Heart left ventricle (tissue), 13 donors: ENCODE measurements at regions not wholly inside any gene's neighbourhood (a gene's known extent, or its start where the extent isn't known, plus 50 kb on each side); places are given as distances from the start of the nearest gene placed in this dataset.

Source experiments
- CTCF ChIP-seq, 12 donors: fragments of 200-600 bp; sonication (generic) in 4 of 12; IDR thresholded peaks; one replicate each; pipeline versions ENCODE4 v1.5.0 to v1.8.0; 2018 to 2022; ENCODE audit warnings: antibody characterized with exemption in 12 of 12, mild to moderate bottlenecking in 5 of 12
- POLR2A ChIP-seq, 2 donors: fragments of 450-650 bp; IDR thresholded peaks; one replicate each; pipeline ENCODE4 v1.6.1; 2017; ENCODE audit warnings: antibody characterized with exemption in 2 of 2, mild to moderate bottlenecking in 2 of 2, moderate library complexity in 2 of 2
- donor health status: ischemic (EF 13 %, LVEDD 7.1; RV severe dilation, severe dysfunction).
- donor health status: DM: no; HTN: yes; CAD: no.
- donor health status: DM: no; HTN: no; CAD: no.
- donor health status: ischemic (EF 25% LVEDD 6.9; RV normal size, moderate dysfunction).
- donor health status: ischemic (EF 25% LVEDD 5.7; RV mildly dilated, moderate dysfunction).
- donor health status: ischemic (EF 35%, LVEDD 5.7; RV mildly dilated, moderate dysfunction).
- donor health status: nonischemic (EF 11% LVEDD 7.7; RV severe dilation, severe dysfunction).
- donor health status: DM: yes; HTN: yes; CAD: no.
- donor health status: PGD.
- donor health status: ischemic (EF 29% LVEDD 5.4; RV normal size, mild dysfunction).
- donor health status: nonischemic (EF 23%, LVEDD 6.1; RV moderate dilation, normal function).

- no peak for TF ChIP-seq CTCF (IDR thresholded peaks at IDR 0.05)
- no peak for TF ChIP-seq POLR2A (IDR thresholded peaks at IDR 0.05)
Observed at GRCh38 chr2:193331676-193332075, 1136.9 kb upstream of the TMEFF2 start.
